ENCODE measurements at regions not wholly inside any gene's neighbourhood (a gene's known extent, or its start where the extent isn't known, plus 50 kb on each side); places are given as distances from the start of the nearest gene placed in this dataset.

DNA sequence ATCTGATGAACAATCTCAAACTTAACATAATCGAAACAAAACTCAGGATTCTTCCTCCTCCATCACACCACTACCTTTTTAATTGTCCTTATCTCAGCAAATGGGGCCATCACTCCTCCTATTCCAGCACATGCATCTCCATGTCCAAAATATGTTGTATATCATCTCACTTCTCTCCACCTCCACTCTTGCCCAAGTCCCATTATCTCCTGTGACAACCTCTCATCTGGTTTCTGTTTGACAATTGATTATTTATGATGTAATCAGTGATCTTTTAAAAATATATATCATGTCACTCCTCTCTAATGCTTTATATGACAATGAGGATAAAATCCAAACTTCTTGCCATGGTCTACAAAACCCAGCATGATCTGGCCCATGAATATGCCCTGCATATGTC is 200.8 kb upstream of the HMGA2 start:
- DNase-seq (ENCODE audit: low spot score): no peak

DNA sequence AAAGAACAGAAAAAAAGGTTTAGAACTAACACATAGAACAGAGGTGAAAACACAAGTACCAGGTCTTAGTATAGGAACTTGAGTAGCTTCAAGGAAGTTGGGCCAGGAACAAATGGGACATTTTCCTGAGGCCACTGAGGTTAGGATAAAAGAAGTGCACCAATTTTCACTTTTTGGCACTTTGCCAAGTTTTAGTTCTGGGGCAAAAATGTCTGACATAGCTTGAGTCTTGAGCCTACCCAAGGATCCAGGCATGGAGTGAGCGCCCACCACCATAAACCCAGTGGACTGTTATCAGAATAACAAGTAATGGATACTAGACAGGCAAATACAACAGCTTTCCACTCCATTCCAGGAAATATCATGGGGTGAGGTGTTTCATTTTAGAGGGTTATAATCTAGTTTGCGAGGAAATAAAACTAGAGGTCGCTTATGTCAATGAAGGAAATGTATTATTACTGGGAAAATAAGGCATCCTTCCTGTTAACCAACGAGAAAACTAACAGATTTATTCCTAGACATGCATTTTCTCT is 199.7 kb upstream of the HMGA2 start:
- no peak for DNase-seq (ENCODE audit: low spot score)

DNA sequence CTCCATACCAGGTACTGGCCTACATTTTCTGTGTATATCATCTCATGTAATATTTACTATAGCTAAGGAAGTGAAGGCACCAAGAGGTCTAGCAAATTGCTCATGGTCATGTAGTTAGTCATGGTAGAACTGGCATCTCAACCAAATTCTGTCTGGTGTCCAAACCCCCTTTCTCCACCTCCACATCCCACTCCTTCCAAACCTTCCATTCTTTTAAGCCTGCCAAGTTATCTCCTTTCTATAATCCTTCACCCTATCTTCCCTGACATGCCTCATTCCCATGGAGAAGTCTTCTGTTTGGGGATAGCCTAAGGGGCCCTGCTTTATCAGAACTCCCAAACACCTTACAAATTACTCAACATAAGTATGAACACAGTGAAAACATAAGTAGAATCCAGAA is 196.2 kb upstream of the HMGA2 start:
- no peak for DNase-seq (ENCODE audit: low spot score)

DNA sequence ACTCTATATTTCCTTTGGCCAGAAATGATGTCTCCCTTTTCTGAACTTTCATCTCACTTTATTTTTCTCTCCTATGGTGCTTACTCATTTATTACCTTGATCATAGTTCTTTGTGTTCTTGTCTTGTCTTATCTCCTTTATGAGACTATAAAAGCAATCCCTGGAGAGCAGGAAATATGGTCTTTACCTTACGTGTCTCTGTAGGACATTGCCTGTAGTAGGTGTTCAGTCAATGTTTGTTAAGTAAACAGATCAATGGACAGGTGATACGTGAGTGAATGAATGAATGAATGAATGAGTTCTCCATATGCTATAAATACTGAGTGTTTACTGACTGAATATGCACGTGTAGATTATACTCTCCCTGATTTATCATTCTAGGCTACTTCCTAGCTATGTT is 193.7 kb upstream of the HMGA2 start:
- no peak for DNase-seq (ENCODE audit: low spot score)

DNA sequence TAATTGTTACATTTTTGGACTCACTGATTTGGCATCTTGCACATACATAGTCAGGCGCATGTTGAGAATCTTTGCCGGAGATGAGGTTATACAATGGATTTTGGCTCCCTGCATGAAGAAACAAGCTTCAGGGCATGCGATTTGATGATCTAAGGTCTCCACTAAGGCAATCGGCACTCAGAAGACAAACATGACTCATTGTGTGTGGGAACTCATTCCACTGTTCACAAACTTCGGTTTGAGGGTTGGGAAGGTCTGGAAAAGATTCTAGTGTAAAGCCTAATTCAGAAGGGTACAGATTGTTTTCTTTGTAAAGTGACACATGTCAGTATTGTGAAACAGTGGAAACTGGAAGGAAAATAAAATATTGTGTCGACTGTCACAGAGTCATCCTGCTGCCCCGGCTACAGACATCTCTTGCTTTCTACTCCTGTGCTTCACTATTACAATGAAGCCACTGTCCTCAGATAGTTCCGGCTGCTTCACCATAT is 192.6 kb upstream of the HMGA2 start:
- DNase-seq (ENCODE audit: low spot score): peak; percentile 45

DNA sequence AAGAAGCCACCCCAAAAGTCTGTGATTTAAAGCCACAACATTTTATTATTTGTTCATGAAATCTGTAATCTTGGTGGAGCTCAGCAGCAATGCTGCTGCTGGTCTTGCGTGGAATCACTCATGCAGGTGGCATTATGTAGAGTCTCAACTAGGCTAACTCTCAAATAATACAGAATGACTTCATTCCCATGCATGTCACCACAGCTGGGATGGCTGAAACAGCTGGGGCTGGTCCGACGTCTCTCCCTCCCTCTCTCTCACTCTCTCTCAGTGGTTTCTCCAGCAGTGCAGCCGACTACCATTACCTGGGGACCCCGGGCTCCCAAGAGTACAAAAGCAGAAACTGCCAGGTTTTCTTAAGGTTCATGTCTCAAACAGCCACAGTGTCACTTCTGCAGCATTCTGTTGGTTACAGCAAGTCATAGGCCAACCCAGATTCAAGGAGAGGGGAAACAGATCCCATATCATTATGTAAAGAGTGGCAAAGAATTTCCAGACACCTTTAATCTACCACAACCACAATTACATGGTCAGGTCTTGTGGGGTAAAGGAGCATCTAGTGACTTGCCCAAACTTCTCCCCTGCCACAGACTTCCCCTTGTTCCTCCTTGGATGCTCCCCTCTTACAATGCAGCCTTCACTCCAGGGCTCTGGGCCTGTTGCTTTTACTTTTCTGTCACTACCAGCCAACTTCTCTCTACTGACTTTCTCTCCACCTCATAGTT is 192.0 kb upstream of the HMGA2 start:
- no peak for DNase-seq (ENCODE audit: low spot score)

DNA sequence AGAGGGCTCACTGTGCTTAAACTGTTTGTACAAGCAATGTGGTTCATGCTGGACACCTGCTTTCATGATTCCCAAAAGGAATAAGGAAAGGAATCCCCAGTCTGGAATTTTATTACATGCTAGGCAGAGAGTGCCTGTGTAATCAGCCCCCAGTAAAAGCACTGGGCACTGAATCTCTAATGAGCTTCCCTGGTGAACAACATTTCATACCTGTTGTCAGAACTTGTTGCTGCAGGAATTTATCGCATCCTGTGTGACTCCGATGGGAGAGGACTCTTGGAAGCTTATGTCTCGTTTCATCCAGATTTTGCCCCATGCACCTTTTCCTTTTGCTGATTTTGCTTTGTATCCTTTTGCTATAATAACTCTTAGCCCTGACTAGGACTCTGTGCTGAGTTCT is 190.2 kb upstream of the HMGA2 start:
- DNase-seq (ENCODE audit: low spot score): no peak

DNA sequence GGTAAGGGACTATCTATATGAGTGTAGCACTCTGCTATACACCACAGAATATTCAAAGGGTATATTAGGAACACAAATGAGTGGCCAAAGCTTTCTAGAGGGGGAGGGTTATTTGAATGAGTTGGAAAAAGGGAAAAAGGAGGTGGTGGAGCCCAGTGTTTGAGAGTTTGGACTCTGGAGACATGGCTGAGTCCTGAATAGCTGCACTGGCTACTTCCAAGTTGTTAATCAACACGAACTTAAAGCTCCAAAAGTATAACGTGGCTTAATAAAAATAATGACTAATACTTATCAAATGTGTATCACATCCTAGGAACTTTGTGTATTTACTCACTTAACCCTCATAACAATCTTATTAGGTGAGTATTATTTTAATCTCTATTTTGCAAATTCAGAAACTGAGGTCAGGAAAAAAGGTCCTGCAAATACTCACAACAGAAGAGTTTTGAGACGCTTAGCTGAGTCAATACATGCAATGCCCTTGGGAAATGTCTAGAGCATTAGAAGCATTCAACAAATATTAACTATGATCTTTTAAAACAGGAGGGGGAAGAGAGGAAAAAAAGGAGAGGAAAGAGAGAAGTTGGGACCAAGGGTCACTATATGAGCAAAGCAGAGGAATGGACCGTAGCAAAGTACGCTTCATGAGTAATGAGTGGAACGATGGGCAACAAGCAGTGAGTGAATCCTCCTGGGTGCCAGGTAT is 189.5 kb upstream of the HMGA2 start:
- no peak for DNase-seq (ENCODE audit: low spot score)

DNA sequence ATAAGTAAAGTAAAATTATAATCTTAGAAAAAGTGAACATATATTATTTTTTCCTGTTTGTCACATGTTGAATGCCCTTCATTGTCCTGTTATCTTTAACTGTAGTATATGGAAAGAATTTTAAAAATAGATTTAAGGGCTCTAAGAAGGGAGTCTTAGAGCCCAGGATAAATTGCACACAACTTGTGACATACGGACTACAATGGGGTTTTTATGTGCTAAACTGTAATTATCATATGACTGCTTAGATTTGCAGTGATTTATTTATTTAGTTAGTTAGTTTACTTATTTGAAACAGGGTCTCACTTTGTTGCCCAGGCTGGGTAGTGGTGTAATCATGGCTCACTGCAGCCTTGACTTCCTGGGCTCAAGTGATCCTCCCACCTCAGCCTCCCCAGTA is 187.8 kb upstream of the HMGA2 start:
- no peak for DNase-seq (ENCODE audit: low spot score)

DNA sequence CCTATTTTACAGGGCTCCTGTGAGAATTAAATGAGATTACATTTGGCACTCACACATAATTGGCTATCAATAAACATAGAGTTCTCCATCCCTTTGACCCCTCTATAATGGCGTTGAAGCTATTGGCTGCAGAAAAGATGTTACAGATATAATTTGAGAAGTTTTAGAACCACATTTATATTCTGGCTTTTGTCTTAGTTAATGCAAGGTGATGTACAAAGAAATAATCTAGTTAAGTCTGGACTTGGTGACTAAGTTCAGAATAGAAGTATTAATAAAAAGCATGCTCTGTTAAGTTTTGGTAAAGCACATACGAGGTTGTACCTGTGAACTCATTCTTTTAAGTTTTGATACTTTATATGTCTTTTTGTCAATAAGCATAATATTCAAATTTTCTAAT is 187.1 kb upstream of the HMGA2 start:
- no peak for DNase-seq (ENCODE audit: low spot score)

DNA sequence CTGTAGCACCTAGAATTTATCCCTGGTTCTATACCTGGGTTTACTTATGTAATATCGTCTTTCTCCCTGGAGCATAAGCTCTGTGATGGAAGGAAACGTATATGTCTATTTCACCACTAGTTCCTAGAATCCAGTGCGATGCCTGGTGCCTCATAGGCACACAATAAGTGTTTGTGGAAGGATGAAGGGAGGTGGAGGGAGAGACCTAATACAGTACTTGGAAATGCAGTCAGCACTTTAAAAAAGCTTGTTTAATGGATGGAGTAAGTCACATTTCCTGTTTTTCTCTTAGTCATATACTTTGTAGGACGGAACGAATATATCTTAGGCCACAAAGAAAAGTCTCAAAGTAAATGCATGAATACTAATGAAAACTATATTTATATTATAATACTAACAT is 186.5 kb upstream of the HMGA2 start:
- no peak for DNase-seq (ENCODE audit: low spot score)

DNA sequence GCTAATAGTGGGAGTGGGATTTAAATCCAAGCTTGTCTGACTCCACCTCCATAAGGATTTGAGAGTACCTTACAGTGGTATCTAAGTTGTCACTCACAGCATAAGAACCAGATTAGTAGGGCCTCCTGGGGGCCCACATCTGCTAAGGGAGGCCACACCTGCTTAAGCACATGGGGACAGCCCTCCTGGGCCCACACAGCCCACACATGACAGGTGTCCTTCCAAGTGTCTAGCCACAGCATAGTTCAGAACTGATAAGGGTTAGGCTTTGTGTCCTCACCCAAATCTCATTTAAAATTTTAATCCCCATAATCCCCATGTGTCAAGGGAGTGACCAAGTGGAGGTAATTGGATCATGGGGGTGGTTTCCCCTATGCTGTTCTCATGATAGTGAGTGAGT is 186.0 kb upstream of the HMGA2 start:
- DNase-seq (ENCODE audit: low spot score): no peak

DNA sequence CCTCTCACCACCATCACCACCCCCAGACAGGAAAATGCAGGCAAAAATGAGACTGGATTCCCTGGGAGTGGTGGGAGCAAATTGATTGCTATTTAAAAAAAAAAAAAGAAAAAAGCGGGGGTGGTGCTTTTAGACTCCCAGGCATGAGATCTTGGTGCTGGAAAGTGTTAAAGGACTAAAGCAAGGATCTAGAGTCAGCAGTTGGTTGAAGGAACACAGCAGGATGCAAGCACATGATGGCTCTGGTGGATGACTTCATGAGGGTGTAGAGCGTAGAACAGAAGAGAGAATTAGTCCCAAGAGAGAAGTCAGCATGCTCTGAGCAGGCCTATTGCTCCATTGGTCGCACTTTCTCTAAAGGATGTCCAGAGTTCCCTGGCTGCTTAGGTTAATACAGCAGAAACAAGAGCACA is 183.8 kb upstream of the HMGA2 start:
- DNase-seq (ENCODE audit: low spot score): no peak

DNA sequence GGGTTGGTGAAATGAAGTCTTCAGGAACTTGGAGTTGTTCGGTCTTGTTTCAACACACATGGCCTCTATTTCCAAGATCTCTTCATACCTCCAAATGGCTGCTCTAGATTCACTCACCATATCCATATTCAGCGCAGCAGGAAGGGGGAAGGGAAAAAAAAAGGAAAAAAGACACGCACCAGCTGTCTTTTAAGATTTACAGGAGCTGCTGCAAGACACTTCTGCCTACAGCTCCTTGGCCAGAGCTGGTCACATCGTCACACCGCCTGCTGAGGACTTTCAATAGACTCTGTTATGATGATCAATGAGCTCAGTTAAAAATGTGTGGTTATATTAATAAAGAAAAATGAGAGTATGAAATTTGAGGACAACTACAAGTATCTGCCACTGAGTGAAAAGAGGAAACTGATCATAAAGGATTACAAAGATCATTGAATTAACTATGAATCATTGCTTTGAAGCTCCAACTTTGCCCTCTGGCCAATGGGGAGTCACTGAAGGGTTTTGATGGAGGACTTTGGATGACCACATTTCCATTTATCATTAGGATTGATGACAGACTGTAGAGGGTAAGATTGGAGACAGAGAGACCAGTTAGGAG is 182.1 kb upstream of the HMGA2 start:
- no peak for DNase-seq (ENCODE audit: low spot score)

DNA sequence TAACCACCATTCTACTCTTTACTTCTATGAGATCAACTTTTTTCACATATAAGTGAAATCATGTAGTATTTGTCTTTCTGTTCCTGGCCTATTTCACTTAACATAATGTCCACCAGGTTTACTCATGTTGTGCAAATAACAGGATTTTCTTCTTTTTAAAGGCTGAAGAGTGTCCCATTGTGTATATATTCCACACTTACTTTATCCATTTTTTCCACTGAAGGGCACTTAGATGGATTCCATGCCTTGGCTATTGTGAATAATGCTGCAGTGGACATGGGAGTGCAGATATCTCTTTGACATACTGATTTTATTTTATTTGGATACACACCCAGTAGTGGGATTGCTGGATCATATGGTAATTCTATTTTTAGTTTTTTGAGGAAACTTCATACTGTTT is 181.1 kb upstream of the HMGA2 start:
- DNase-seq (ENCODE audit: low spot score): no peak

DNA sequence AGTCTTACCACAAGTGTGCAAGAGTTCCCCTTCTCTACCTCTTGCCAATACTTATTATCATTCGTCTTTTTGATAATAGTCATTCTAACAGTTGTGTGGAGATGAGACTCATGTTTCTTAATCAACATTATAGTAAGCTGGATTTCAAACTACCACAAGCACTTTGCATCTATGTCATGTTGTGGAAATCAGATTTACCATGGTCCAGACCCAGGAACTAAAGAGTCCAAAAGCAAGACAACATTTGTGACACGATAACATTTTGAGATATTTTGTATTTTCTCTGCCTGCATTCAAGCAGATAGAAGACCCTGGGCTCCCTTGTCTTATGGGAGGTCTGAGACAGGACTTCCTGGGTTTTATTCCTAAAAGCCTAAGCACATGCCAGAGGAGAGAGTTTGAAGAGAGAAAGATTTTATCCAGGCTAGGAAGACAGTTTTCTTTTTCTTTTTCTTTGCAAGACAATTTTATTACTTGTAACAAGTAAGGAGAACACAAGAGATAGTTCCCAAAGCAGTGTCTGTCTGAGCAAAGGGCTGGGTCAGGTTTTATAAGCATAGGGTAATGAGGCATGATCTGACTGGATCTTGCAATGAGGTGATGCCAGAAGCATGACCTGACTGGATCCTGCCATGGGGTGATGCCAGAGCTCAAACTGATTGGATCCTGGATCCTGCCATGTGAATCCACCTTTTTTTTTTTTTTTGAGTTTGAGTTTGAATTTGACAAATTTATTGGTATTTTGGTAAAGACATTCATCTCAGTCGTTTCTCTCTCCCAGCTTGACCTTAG is 180.5 kb upstream of the HMGA2 start:
- DNase-seq (ENCODE audit: low spot score): no peak

DNA sequence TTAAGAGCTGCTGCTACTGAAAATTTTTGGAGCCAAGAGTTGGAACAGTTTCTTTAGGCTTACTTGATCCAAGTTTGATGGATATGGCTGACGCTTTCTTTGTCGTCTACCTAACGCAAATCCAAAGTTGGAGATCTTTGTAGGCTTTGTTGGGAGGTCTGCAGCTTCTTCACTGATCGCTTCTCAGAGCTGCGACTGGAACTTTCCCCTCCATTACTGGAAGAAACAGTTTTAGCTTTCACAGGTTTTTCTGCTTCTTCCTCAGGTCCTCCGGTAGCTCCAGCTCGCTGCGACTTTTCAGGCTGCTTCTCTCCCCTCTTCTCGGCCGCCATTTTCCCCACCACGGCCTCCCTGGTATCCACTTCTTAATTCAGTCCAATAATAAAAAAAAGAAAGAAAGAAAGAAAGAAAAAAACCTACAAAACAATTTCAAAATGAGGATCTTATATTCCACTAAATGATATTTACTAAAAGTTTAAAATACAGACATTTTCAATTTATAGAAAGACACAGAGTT is 178.1 kb upstream of the HMGA2 start:
- no peak for DNase-seq (ENCODE audit: low spot score)

DNA sequence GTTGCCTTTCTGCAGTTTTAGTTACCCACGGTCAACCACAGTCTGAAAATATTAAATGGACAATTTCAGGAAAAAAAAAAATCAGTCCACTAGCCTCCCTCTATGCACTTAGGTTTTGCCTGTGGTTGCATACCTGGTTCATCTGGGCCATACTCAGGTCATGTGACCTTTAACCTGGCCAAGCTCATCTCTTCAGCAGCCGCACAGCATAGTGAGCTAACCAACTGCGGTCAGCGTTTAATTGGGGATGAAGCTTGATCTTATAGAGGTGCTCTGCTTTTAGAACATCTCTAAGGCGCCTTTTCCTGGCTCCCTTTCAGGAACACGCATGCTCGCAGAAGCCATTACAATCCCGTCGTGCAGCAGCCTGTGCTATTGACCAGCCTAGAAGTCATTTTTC is 177.2 kb upstream of the HMGA2 start:
- no peak for DNase-seq (ENCODE audit: low spot score)

DNA sequence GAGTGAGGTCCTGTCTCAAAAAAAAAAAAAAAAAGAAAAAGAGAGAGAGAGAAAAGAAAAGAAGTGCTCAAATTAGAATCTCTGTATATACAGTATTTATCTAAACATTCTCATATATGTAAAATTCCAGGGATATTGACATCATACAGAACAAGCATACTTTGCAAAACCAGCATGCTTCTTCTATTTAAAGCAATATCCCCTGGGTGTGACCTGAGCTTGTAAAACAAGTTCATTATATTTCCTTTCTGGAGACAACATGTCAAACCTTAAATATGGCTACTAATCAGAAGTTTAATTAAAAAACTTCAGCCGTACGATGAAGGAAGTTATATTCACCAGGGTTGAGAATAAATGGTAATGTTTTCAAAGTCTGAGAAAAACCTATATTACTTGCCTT is 175.8 kb upstream of the HMGA2 start:
- DNase-seq (ENCODE audit: low spot score): no peak

DNA sequence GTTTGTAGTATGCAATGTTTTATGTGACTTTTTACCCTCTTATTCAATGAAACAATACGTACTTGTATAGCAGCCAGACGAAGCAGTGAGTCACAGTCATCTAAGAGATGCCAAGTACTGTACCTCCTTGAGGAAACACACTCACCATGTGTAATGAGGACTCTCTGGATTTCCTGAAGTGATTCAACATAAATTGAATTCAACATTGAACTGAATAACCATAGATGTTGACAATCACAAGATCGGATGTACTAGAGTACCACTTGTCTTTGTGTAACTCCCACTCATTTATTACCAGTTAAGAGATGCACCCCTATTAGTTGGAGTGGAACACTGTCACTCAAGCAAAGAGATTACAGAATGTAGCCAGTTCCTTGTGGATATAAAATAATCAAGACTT is 175.2 kb upstream of the HMGA2 start:
- no peak for DNase-seq (ENCODE audit: low spot score)

DNA sequence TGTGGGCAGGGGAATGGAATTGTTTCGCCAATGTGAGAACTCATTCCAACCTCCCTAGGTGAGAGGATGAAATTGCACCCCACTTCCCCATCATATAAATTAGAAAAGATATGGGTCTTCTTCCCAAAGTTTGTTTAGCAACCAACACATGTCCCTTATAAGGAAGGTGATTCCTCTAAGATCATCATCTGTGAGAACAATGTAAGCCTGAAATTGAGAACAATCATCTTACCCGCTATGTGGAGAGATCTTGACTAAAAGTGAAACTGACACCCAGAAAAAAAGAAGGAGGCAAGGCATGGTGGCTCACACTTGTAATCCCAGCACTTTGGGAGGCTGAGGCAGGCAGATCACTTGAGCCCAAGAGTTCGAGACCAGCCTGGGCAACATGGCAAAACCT is 173.2 kb upstream of the HMGA2 start:
- no peak for DNase-seq (ENCODE audit: low spot score)

DNA sequence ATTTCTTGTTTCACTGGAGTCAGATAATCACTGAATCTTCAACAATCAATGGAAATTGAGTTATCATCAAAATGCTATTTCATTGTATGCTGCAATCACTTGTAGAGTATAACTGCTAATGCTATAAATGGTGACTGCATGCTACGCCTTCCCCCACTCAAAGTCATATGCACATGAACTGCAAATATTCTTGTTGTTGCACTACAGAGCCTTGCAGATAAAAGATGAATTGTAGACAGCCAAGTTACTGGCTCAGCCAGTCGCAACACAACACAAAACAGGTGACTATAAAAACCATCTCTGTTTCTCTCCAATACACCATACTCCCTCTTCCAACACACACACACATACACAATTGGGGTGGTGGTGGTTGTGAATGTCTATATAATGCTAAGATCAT is 171.0 kb upstream of the HMGA2 start:
- no peak for DNase-seq (ENCODE audit: low spot score)

Data from ureter (tissue), 1 donor.